Ovary (tissue), 3 donors: ENCODE measurements at regions not wholly inside any gene's neighbourhood (a gene's known extent, or its start where the extent isn't known, plus 50 kb on each side); places are given as distances from the start of the nearest gene placed in this dataset.

Experiments used
- POLR2A ChIP-seq: fragments of 450-650 bp; IDR thresholded peaks from one replicate; pipeline ENCODE4 v1.6.1; 2017; ENCODE audit warnings: antibody characterized with exemption, mild to moderate bottlenecking, moderate library complexity
- TF ChIP-seq, protein P1 (sequence below), 3 donors: fragments of 450-650 bp in 2 of 3; fragments of 200-600 bp in 1 of 3; IDR thresholded peaks; one replicate each; pipeline versions ENCODE4 v1.5.1 to v1.8.0; 2016 to 2022; ENCODE audit warnings: antibody characterized with exemption in 3 of 3, mild to moderate bottlenecking in 1 of 3
- donor health status: DM: no; HTN: no; CAD: no.

DNA sequence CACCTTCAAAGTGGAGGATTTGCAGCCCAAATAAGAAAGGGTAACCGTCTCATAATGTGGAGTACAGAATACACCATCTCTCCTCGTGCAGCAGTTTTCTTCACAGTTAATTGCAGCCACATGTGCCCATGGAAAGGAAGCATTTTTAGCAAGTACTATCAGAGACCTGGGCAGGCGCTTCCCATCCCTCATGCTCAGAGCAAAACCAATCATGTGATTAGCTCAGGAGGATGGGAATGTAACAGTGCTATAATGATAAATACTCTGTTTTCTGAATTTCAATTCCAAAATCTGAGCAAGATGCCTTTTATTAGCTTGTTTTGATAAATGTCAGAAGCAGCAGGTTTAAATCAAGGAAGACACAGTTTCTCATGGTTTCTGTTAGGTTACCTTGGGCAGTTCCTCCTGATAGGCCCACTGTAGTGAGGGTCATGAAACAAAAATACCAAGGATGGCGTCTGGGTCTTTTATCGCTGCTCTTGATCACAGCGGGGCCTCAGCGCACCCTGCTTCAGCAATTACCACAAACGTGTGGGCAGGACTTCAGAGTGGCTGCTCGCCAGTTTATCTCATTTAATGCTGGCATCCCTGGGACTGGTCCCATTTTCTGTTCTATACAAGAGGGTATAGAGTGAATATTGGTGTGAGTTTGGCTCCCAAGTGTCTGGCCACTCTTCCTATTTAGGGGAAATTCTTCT, 92.6 kb upstream of the VGLL4 start:
- TF ChIP-seq, protein P1, sequence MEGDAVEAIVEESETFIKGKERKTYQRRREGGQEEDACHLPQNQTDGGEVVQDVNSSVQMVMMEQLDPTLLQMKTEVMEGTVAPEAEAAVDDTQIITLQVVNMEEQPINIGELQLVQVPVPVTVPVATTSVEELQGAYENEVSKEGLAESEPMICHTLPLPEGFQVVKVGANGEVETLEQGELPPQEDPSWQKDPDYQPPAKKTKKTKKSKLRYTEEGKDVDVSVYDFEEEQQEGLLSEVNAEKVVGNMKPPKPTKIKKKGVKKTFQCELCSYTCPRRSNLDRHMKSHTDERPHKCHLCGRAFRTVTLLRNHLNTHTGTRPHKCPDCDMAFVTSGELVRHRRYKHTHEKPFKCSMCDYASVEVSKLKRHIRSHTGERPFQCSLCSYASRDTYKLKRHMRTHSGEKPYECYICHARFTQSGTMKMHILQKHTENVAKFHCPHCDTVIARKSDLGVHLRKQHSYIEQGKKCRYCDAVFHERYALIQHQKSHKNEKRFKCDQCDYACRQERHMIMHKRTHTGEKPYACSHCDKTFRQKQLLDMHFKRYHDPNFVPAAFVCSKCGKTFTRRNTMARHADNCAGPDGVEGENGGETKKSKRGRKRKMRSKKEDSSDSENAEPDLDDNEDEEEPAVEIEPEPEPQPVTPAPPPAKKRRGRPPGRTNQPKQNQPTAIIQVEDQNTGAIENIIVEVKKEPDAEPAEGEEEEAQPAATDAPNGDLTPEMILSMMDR (IDR thresholded peaks at IDR 0.05), result no peak
- no peak for TF ChIP-seq POLR2A
